HEK293 (cell line): ENCODE measurements at regions not wholly inside any gene's neighbourhood (a gene's known extent, or its start where the extent isn't known, plus 50 kb on each side); places are given as distances from the start of the nearest gene placed in this dataset.

Experiments used
- CTCF ChIA-PET: fragments of 350-600 bp; formaldehyde crosslinking; extraction: SDS; loops from one replicate; lab custom pipeline; 2021; ENCODE audit warnings: antibody characterized with exemption; lab: Yijun Ruan, JAX
- POLR2A ChIA-PET: fragments of 300-600 bp; formaldehyde crosslinking; extraction: SDS; loops from one replicate; lab custom pipeline; 2020; ENCODE audit warnings: antibody characterized with exemption, inconsistent platforms; lab: Yijun Ruan, JAX
- H3K27ac ChIP-seq: fragments of 200-500 bp; sonication (Bioruptor generic); 2 replicates; pipeline ENCODE4 v1.5.1; 2014; ENCODE audit warnings: low read depth, low read length, control low read depth, inconsistent platforms; ENCODE audit errors: extremely low read depth
- H3K36me3 ChIP-seq, 2 experiments: fragments of 200-500 bp in 1 of 2; sonication (Bioruptor generic) in 1 of 2; 1 replicate in 1 of 2; 2 replicates in 1 of 2; pipeline ENCODE4 v1.5.1; 2014 to 2017; ENCODE audit warnings: inconsistent platforms in 2 of 2, low read length in 2 of 2; ENCODE audit not compliant: control insufficient read depth in 2 of 2, insufficient read depth in 1 of 2
- H3K4me1 ChIP-seq: fragments of 200-500 bp; sonication (Bioruptor generic); 2 replicates; pipeline ENCODE4 v1.5.1; 2014; ENCODE audit warnings: mild to moderate bottlenecking, low read length, inconsistent platforms; ENCODE audit not compliant: control insufficient read depth, insufficient read depth
- H3K4me3 ChIP-seq: 2 replicates; pipeline ENCODE4 v1.5.1; 2011; ENCODE audit warnings: low read depth, mild to moderate bottlenecking, control low read depth, low read length, moderate library complexity
- H3K9me3 ChIP-seq: fragments of 200-500 bp; sonication (Bioruptor generic); 2 replicates; pipeline ENCODE4 v1.5.1; 2014; ENCODE audit warnings: low read depth, low read length, inconsistent platforms; ENCODE audit not compliant: control insufficient read depth, insufficient read depth
- AEBP2 ChIP-seq: fragments of 450-650 bp; formaldehyde crosslinking; IDR thresholded peaks from 2 replicates; pipeline ENCODE4 v1.5.1; 2016; ENCODE audit warnings: missing biosample characterization, missing genetic modification characterization, borderline replicate concordance
- MZF1 ChIP-seq: fragments of 450-650 bp; formaldehyde crosslinking; IDR thresholded peaks from 2 replicates; pipeline ENCODE4 v1.5.1; 2017; ENCODE audit warnings: missing biosample characterization, missing genetic modification characterization, borderline replicate concordance
- RBAK ChIP-seq: fragments of 450-650 bp; formaldehyde crosslinking; IDR thresholded peaks from 2 replicates; pipeline ENCODE4 v1.5.1; 2016; ENCODE audit warnings: missing biosample characterization, missing genetic modification characterization
- ZBTB11 ChIP-seq: fragments of 450-650 bp; formaldehyde crosslinking; conservative IDR thresholded peaks from 2 replicates; pipeline ENCODE4 v1.5.1; 2016; ENCODE audit warnings: low read depth, missing biosample characterization, missing genetic modification characterization
- ZBTB17 ChIP-seq: fragments of 450-650 bp; formaldehyde crosslinking; IDR thresholded peaks from 2 replicates; pipeline ENCODE4 v1.5.1; 2016; ENCODE audit warnings: missing biosample characterization, missing genetic modification characterization
- ZNF148 ChIP-seq: fragments of 450-650 bp; formaldehyde crosslinking; IDR thresholded peaks from 2 replicates; pipeline ENCODE4 v1.5.0; 2017; ENCODE audit warnings: missing biosample characterization, missing genetic modification characterization, borderline replicate concordance
- ZNF157 ChIP-seq: fragments of 450-650 bp; formaldehyde crosslinking; IDR thresholded peaks from 2 replicates; pipeline ENCODE4 v1.5.1; 2016; ENCODE audit warnings: missing biosample characterization, missing genetic modification characterization
- ZNF266 ChIP-seq: fragments of 450-650 bp; formaldehyde crosslinking; IDR thresholded peaks from 2 replicates; pipeline ENCODE4 v1.5.1; 2016; ENCODE audit warnings: missing biosample characterization, missing genetic modification characterization, low read depth
- ZNF37A ChIP-seq: fragments of 450-650 bp; IDR thresholded peaks from 2 replicates; pipeline ENCODE4 v1.5.1; 2018; ENCODE audit warnings: missing biosample characterization, missing genetic modification characterization
- ZNF404 ChIP-seq: fragments of 450-650 bp; formaldehyde crosslinking; IDR thresholded peaks from 2 replicates; pipeline ENCODE4 v1.5.1; 2017; ENCODE audit warnings: missing biosample characterization, missing genetic modification characterization
- ZNF548 ChIP-seq: fragments of 450-650 bp; formaldehyde crosslinking; IDR thresholded peaks from 2 replicates; pipeline ENCODE4 v1.5.1; 2016; ENCODE audit warnings: missing biosample characterization, missing genetic modification characterization
- ZNF560 ChIP-seq: fragments of 450-650 bp; formaldehyde crosslinking; IDR thresholded peaks from 2 replicates; pipeline ENCODE4 v1.5.1; 2017; ENCODE audit warnings: missing biosample characterization, missing genetic modification characterization, borderline replicate concordance
- ZNF571 ChIP-seq: fragments of 450-650 bp; formaldehyde crosslinking; IDR thresholded peaks from 2 replicates; pipeline ENCODE4 v1.5.0; 2017; ENCODE audit warnings: missing biosample characterization, missing genetic modification characterization
- ZNF610 ChIP-seq: fragments of 450-650 bp; formaldehyde crosslinking; IDR thresholded peaks from 2 replicates; pipeline ENCODE4 v1.5.1; 2016; ENCODE audit warnings: missing biosample characterization, missing genetic modification characterization, borderline replicate concordance
- ZNF623 ChIP-seq: fragments of 450-650 bp; formaldehyde crosslinking; IDR thresholded peaks from 2 replicates; pipeline ENCODE4 v1.5.1; 2016; ENCODE audit warnings: missing biosample characterization, missing genetic modification characterization
- ZNF624 ChIP-seq: fragments of 450-650 bp; formaldehyde crosslinking; IDR thresholded peaks from 2 replicates; pipeline ENCODE4 v1.5.1; 2017; ENCODE audit warnings: missing biosample characterization, missing genetic modification characterization

DNA sequence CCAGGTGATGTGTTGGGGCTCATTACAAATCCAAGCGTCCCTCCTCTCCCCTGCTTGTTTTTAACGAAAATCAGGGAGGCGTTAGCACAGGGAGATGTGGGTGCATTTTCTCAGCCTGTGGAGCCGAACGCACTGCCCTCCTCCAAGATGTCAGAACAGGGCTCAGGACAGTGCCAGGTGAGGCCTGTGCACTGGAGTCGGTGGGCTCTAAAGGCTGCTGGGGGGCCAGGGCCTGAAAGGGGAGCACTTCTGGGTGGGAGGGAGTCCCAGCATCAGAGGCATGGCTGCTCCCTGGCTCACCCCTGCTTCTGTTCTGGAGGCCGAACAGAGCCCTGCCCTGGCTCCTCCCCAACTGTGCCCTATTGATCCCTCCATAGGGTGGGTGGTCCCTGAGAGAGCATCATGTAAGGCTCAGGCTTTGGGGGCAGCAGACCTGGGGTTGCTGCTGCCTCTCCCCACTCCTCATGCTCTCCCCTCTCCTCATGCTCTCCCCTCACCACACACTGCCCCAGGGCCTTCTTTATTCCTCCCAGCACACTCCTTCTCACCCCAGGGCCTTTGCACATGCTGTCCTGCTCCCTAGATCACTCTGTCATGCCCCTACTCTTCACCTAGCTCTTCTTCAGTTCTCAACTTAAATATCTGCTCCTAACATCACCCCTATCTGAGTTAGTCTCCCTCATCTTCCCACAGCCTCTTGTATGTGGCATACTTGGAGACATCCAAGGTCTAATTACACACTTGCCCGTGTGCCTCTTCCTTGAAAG is 725.2 kb downstream of the PTPRU start:
- ChIA-PET POLR2A (no interaction called here), CTCF (no interaction called here)
- no peak overlapping the region for H3K4me3 ChIP-seq
- H3K27ac ChIP-seq, result no peak overlapping the region
- no peaks in the 10 kb centered on the region for H3K36me3 ChIP-seq
- H3K9me3 ChIP-seq, result no peaks in the 10 kb centered on the region
- TF ChIP-seq ZNF37A (tag by site-specific recombination) (no peak), ZNF571 (no peak), ZNF157 (tag by site-specific recombination) (no peak), RBAK (tag by site-specific recombination) (no peak), ZNF623 (tag by site-specific recombination) (peak; percentile 95)
- H3K4me1 ChIP-seq, result no peaks in the 10 kb centered on the region

GRCh38 chr1:29960876-29961275 is 724.6 kb downstream of the PTPRU start:
- Histone ChIP-seq H3K9me3 (no peaks in the 10 kb centered on the region), H3K27ac (no peak overlapping the region), H3K4me1 (no peaks in the 10 kb centered on the region), H3K36me3 (no peaks in the 10 kb centered on the region), H3K4me3 (no peak overlapping the region)
- CTCF ChIA-PET, result interaction anchor here (1.0 kb wide), 1 partner anchor 151 kb away, joined by 3 read pairs; no protein-coding TSS in a partner anchor
- TF ChIP-seq MZF1, result no peak
- TF ChIP-seq ZBTB17, result no peak
- TF ChIP-seq ZNF148 (tag by site-specific recombination), result no peak
- no peak for TF ChIP-seq ZNF624 (tag by site-specific recombination)
- TF ChIP-seq ZNF548 (tag by site-specific recombination), result no peak
- no peak for TF ChIP-seq AEBP2
- no peak for TF ChIP-seq ZBTB11 (tag by site-specific recombination)
- TF ChIP-seq ZNF404, result no peak
- TF ChIP-seq ZNF610, result no peak
- TF ChIP-seq ZNF560 (tag by site-specific recombination), result no peak
- no peak for TF ChIP-seq ZNF571
- no peak for TF ChIP-seq ZNF266 (tag by site-specific recombination)
- POLR2A ChIA-PET, result no interaction called here
